Activated B cell treated with CpG ODN at 0.5 μM for 24 hours (primary cell): ENCODE measurements at regions not wholly inside any gene's neighbourhood (a gene's known extent, or its start where the extent isn't known, plus 50 kb on each side); places are given as distances from the start of the nearest gene placed in this dataset.

Experiments used
- ATAC-seq: fragments of 200-7000 bp; cut with Tn5 transposase; one replicate; pipeline ENCODE4 v1.10.0; 2021; ENCODE audit warnings: low read depth, mild to moderate bottlenecking, moderate library complexity
- CTCF ChIA-PET: fragments of 350-600 bp; sonication (Branson Sonifier 250); formaldehyde crosslinking; loops from one replicate; lab custom pipeline; 2021; ENCODE audit warnings: antibody characterized with exemption; lab: Charles Lee
- POLR2A ChIA-PET: fragments of 350-600 bp; sonication (Branson Sonifier 250); formaldehyde crosslinking; loops from one replicate; lab custom pipeline; 2021; ENCODE audit warnings: antibody characterized with exemption; lab: Charles Lee
- DNase-seq: peaks from one replicate; pipeline ENCODE4 v3.0.0; 2022
- H3K27ac Mint-ChIP-seq: one replicate; pipeline ENCODE4 v1.8.0; 2020; ENCODE audit warnings: mixed read lengths
- H3K27me3 Mint-ChIP-seq: one replicate; pipeline ENCODE4 v1.8.0; 2021; ENCODE audit warnings: mixed read lengths
- H3K36me3 Mint-ChIP-seq: one replicate; pipeline ENCODE4 v1.8.0; 2021; ENCODE audit warnings: low read depth, mixed read lengths
- H3K4me1 Mint-ChIP-seq: one replicate; pipeline ENCODE4 v1.8.0; 2021; ENCODE audit warnings: mixed read lengths
- H3K4me3 Mint-ChIP-seq: one replicate; pipeline ENCODE4 v1.8.0; 2020; ENCODE audit warnings: mild to moderate bottlenecking, mixed read lengths
- H3K9me3 Mint-ChIP-seq: one replicate; pipeline ENCODE4 v1.8.0; 2020; ENCODE audit warnings: mixed read lengths
- CTCF ChIP-seq: fragments of 200-600 bp; IDR thresholded peaks from one replicate; pipeline ENCODE4 v1.8.0; 2022; ENCODE audit warnings: antibody characterized with exemption, mild to moderate bottlenecking
- intact Hi-C: fragments of 100-400 bp; cut with micrococcal nuclease; formaldehyde crosslinking; loops from one replicate; pipeline ENCODE4 v1.15.1; 2024

GRCh38 chr15:35987056-35987455 lies 441.1 kb upstream of the DPH6 start:
- intact Hi-C loops, result no loop called here

GRCh38 chr15:35991386-35991785 lies 445.4 kb upstream of the DPH6 start:
- Mint-ChIP-seq H3K4me3 (no peak overlapping the region), H3K9me3 (peaks cover 2% of the 10 kb centered on the region), H3K27ac (no peak overlapping the region), H3K27me3 (no peaks in the 10 kb centered on the region), H3K36me3 (no peaks in the 10 kb centered on the region), H3K4me1 (no peaks in the 10 kb centered on the region)
- intact Hi-C loops, result no loop called here
- no peak for TF ChIP-seq CTCF
- CTCF ChIA-PET, result no interaction called here
- DNase-seq (no peak), ATAC-seq (no peak)
- POLR2A ChIA-PET, result no interaction called here

More at GRCh38 chr15:35987056-35987455, 441.1 kb upstream of the DPH6 start:
- no peak for ATAC-seq
- no peak for DNase-seq
- Mint-ChIP-seq H3K4me3 (no peak overlapping the region), H3K36me3 (no peaks in the 10 kb centered on the region), H3K27ac (no peak overlapping the region), H3K27me3 (no peaks in the 10 kb centered on the region), H3K9me3 (peaks cover 2% of the 10 kb centered on the region), H3K4me1 (no peaks in the 10 kb centered on the region)
- ChIA-PET POLR2A (no interaction called here), CTCF (no interaction called here)
- no peak for TF ChIP-seq CTCF

- POLR2A ChIA-PET, result no interaction called here
- CTCF ChIA-PET, result no interaction called here
- no peaks in the 10 kb centered on the region for H3K36me3 Mint-ChIP-seq
- no peak overlapping the region for H3K27ac Mint-ChIP-seq
- H3K4me3 Mint-ChIP-seq, result no peak overlapping the region
- ATAC-seq (no peak), DNase-seq (no peak)
- H3K27me3 Mint-ChIP-seq, result no peaks in the 10 kb centered on the region
- peaks cover 2% of the 10 kb centered on the region for H3K9me3 Mint-ChIP-seq
- H3K4me1 Mint-ChIP-seq, result no peaks in the 10 kb centered on the region
- intact Hi-C loops, result no loop called here
- no peak for TF ChIP-seq CTCF
Observed at GRCh38 chr15:35992791-35993190, 446.8 kb upstream of the DPH6 start.

GRCh38 chr15:35993196-35993595 lies 447.2 kb upstream of the DPH6 start:
- ATAC-seq (no peak), DNase-seq (no peak)
- Mint-ChIP-seq H3K27me3 (no peaks in the 10 kb centered on the region), H3K27ac (no peak overlapping the region), H3K9me3 (peaks cover 2% of the 10 kb centered on the region), H3K4me3 (no peak overlapping the region), H3K4me1 (no peaks in the 10 kb centered on the region), H3K36me3 (no peaks in the 10 kb centered on the region)
- POLR2A ChIA-PET, result no interaction called here
- CTCF ChIA-PET, result no interaction called here
- intact Hi-C loops, result no loop called here
- no peak for TF ChIP-seq CTCF

- H3K27ac Mint-ChIP-seq, result no peak overlapping the region
- H3K4me1 Mint-ChIP-seq, result no peaks in the 10 kb centered on the region
- TF ChIP-seq CTCF, result no peak
- POLR2A ChIA-PET, result no interaction called here
- CTCF ChIA-PET, result no interaction called here
- H3K4me3 Mint-ChIP-seq, result no peak overlapping the region
- ATAC-seq (no peak), DNase-seq (no peak)
- H3K36me3 Mint-ChIP-seq, result no peaks in the 10 kb centered on the region
- intact Hi-C loops, result no loop called here
- H3K9me3 Mint-ChIP-seq, result peaks cover 2% of the 10 kb centered on the region
- H3K27me3 Mint-ChIP-seq, result no peaks in the 10 kb centered on the region
Observed at GRCh38 chr15:35994876-35995275, 448.9 kb upstream of the DPH6 start.
